Activated CD4-positive, alpha-beta T cell treated with anti-CD3 and anti-CD28 coated beads for 48 hours (primary cell): ENCODE measurements at regions not wholly inside any gene's neighbourhood (a gene's known extent, or its start where the extent isn't known, plus 50 kb on each side); places are given as distances from the start of the nearest gene placed in this dataset.
"Not testable (repeated sequence)": the region's sequence is repeated elsewhere in the genome, so short reads cannot be mapped to it uniquely, and the experiment has no call there.

ENCODE experiments used
- DNase-seq: peaks from one replicate; pipeline ENCODE4 v3.0.0-alpha.2; 2020

DNA sequence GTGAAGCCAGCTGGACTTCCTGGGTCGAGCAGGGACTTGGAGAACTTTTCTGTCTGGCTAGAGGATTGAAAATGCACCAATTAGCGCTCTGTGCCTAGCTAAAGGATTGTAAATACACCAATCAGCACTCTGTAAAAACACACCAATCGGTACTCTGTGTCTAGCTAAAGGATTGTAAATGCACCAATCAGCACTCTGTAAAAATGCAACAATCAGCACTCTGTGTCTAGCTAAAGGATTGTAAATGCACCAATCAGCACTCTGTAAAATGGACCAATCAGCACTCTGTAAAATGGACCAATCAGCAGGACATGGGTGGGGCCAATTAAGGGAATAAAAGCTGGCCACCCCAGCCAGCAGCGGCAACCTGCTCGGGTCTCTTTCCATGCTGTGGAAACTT is 97.3 kb upstream of the GALNT15 start:
- DNase-seq, result not testable (repeated sequence)

DNA sequence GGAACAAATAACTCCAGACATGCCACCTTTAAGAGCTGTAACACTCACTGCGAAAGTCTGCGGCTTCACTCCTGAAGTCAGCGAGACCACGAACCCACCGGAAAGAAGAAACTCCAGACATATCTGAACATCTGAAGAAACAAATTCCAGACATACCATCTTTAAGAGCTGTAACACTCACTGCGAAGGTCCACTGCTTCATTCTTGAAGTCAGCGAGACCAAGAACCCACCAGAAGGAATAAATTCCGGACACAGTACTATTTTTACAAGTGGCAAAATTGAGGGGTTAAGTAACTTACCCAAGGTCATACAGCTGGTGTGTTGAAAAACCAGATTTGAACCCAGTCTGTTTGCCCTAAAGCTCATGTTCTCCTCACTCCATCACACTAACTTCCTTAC is 96.8 kb upstream of the GALNT15 start:
- not testable (repeated sequence) for DNase-seq

DNA sequence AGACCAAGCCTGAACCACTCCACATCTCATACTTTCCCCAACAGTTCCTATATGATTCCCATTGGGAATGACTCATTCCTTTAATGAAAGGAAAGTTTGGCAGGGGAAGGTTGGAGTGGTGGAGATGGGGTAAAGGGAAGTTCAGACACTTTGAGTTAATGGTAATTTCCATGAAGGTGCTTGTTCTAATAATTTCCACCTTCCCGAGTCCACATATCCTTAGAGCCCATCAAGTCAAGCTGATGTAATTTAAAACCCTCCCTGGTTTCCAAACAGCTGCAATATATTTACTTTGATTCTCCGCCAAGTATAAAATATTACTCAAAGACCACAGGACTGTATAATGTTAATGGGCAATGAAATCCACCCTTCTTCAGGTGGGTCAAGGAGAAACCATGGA is 95.0 kb upstream of the GALNT15 start:
- DNase-seq, result no peak

DNA sequence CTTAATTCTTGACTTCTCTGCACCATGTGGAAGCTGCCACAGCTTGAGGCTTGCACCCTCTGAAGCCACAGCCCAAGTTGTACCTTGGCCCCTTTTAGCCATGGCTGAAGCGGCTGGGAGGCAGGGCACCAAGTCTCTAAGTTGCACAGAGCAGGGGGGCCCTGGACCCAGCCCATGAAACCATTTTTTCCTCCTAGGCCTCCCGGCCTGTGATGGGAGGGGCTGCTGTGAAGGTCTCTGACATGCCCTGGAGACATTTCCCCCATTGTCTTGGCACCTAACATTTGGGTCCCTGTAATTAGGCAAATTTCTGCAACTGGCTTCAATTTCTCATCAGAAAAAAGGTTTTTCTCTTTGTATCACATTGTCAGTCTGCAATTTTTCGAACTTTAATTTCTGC is 92.8 kb upstream of the GALNT15 start:
- no peak for DNase-seq

DNA sequence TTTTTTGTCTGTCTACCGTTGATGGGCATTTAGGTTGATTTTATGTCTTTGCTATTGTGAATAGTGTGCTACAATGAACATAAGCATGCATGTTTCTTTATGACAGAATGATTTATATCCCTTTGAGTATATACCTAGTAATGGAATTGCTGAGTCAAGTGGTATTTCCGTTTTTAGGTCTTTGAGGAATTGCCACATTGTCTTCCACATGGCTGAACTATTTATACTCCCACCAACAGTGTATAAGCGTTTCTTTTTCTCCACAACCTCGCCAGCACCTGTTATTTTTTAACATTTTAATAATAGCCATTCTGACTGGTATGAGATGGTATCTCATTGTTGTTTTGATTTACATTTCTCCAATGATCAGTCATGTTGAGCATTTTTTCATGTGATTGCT is 89.6 kb upstream of the GALNT15 start:
- DNase-seq, result no peak

GRCh38 chr3:16085410-16085809 is 89.1 kb upstream of the GALNT15 start:
- no peak for DNase-seq

- no peak for DNase-seq
Measured at GRCh38 chr3:16085884-16086608, 88.4 kb upstream of the GALNT15 start.

DNA sequence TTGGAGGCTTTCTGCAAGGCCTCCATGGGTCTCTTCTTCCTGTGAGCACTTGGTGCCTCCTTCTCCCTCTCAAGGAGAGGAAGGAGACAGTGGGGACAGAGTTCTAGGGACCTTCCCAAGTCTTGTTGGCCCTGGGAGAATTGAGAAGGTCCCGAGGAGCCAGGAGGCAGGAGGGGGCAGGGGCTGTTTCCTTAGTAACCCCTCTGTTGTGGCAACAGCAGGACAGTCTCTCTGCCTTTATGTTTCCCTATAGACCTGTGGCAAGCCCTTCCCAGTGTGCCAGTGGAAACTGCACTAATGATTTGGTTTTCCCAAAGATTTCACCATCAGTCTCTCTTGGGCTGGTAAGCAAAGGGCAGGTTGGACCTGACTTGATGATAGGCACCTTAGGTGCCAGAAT is 87.8 kb upstream of the GALNT15 start:
- DNase-seq, result no peak

DNA sequence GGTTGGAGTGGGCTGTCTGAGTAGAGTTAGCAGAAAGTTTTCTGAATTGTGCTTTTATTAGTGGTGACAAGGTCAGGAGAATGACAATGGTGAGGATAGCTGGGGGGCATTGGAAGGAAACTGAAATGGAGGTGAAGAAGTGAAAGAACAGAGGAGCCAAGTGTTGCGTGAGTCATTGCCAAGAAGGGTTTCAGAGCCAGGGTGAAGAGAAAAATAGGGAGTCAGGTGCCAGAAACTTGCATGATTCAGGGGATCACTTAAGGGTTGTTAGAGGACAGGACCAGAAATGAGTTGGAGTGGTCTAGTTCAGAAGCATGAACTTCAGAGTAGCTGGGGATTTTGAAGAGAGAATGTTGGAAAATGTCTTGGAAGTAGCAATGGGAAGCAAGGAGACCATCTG is 86.0 kb upstream of the GALNT15 start:
- no peak for DNase-seq

- DNase-seq, result no peak
Measured at GRCh38 chr3:16089521-16089920, 85.0 kb upstream of the GALNT15 start.

DNA sequence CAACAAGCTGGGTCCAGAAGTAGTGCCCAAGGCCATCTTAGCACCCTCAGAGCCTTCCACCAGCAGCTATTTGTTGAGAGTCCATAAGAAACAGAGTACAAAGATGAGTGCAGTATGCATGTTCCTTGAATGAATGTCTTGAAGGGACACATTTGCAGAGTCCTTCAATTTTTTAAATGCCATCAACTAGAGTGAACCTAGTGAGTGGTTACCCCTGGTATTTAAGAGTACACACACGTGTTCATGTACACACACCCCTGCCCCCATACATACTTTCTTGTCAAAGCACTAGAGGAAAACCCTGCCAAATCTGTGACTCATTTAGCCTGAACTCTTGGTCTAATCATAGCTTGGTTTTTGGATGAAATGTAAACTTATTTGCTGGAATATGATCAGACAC is 84.5 kb upstream of the GALNT15 start:
- no peak for DNase-seq

GRCh38 chr3:16090706-16091105 is 83.8 kb upstream of the GALNT15 start:
- DNase-seq, result no peak

GRCh38 chr3:16092923-16093322 is 81.6 kb upstream of the GALNT15 start:
- no peak for DNase-seq

DNA sequence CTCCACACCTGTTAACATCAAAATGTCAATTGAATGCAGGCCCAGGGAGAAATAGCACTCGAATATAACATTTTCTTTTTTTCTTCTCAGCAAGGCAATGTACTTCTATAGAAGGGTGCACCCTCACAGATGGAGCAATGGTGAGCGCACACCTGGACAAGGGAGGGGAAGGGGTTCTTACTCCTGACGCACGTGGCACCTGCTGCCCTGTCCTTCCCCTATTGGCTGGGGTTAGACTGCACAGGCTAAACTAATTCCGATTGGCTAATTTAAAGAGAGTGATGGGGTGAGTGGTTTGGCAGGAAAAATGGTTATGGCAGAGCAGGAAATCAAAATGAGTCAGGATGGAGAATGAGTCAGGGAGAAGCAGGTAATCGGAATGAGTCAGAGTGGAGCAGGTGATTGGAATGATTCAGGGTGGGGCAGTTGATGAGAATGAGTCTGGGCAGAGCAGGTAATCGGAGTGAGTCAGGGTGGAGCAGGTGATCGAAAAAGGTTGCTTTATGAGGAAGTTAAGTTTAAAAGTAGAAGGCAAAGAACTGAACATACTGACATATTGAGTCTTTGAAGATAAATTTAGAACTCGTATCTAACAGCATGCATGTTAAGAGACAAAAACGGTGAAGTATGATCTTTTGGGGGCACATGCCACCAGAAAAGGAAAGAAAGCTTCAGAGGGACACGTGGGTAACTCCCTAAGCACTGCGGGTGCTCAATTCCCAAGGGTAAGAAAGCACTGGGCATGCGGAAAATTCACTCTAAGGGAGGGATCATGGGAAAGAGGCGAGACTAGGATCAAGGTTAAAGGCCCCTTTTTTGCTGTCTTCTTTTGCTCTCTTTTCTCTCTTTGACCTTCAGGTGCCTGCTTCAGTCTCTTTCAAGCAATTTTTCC is 72.9 kb upstream of the GALNT15 start:
- peak; percentile 24 for DNase-seq

- DNase-seq, result no peak
Measured at GRCh38 chr3:16102187-16102561, 72.3 kb upstream of the GALNT15 start.

DNA sequence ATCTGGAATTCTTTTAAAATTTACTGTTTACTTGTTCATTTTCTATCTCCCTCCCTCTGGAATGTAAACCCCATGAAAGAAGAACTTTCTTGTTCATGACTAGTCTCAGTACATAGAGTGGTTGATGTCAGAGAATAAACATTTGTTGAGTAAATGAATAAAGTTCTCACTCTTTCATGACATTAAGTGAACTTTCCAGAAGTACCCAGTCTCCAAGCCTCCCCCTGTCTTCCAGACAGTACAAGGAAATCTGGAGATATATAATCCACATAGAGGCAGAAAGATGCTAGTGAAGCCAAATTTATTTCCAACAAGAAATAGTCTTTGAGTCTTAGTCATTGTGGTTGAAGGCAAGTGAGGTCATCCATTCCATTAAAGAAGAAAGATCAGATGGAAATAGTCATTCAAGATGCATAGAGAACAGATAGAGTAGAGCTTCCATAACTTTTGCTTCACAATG is 71.5 kb upstream of the GALNT15 start:
- DNase-seq, result no peak

GRCh38 chr3:16103472-16103871 is 71.0 kb upstream of the GALNT15 start:
- no peak for DNase-seq

DNA sequence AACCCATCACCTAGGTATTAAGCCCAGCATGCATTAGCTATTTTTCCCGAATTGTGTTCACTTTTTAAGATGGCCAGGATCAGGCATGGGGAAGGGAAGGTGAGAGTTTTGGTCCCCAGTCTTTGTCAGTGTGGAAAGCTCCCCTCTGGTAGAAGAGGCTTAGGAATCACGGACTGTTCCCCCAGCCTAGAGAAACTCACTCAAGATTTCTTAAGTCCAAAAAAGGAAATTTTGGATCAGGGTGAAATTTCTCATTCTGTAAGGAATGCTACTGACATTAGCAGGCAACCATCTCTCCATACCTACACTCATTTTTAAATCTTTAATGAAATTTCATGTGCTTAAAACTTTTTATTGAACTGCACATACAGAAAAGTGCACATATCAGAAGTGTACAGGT is 70.3 kb upstream of the GALNT15 start:
- DNase-seq, result no peak

DNA sequence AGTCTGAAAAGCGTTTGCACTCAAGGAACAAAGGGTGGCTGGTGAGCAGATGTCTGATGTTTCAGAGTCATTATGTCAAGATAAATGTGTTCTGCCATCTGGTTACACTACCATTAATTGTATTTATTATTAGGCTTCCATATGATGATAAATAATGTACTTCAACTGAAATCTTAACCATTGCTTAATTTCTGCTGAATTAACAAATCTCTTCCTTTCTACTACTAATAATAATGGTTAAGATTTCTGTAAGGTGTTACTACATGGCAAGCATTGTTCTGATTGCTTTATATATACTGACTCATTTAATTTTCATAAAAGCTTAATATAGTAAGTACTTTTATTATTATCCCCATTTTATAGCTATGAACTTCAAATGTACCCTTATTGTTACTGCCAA is 68.4 kb upstream of the GALNT15 start:
- DNase-seq, result no peak

DNA sequence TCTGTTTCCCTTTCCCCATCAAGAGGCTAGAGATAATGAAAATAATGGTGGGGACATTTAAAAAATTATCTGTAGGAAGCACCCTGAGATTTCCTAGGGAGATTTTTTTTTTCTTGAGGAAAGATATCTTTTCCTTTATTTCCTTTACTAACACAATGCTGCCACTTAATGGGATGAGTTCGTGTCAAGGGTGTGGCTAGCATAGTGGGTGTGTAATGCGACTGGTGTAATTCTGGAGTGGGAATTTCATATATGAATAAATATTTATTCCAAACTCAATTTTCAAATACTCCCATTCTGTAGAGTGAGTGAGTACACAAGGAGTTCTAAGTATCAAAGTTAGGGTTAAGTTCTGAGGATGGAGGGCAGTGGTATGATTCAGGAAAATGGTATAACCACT is 66.1 kb upstream of the GALNT15 start:
- no peak for DNase-seq

GRCh38 chr3:16109929-16110328 is 64.6 kb upstream of the GALNT15 start:
- no peak for DNase-seq

DNA sequence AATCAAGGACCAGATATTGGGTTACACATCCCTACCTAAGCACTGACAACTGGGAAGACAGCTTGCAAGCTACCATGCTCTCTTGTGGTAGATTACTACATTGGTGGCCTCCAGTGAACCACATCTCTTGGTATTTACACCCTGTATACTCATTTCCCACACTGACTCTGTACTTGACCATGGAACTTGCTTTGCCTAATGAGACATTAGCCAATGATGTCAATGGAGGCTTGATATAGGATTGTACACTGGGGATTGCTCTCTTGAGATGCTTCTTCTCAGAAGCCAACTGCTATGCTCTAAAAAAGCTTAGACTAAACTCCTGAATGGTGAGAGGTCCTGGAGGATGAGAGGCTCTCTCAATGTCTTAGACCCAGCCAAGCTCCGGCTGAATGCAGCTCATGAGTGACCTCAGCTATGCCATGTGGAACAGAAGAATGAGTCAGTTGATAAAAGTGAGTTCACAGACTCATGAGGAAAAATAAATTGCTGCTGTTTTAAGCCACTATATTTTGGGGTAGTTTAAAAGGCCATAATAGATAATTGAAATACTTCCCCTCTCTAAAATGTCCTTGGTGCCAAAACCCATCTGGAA is 61.5 kb upstream of the GALNT15 start:
- no peak for DNase-seq

DNA sequence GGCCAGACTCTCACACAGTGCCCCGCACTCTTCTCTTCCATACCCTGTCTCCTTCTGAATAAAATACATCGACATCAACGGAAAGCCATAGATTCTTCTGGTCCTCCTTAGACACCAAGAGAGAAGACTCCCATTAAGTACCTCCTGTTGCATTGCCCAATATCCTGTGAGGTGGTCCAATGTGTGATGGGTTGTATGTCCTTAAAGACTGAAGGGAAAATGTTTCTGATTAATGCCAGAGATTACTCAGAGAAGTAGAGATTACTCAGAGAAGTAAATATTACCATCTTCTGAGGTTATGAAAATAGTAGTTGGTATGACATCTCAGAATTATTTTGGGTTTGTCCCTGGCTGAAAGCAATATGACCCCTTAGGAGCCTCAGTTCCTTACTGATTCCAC is 60.8 kb upstream of the GALNT15 start:
- DNase-seq, result no peak

DNA sequence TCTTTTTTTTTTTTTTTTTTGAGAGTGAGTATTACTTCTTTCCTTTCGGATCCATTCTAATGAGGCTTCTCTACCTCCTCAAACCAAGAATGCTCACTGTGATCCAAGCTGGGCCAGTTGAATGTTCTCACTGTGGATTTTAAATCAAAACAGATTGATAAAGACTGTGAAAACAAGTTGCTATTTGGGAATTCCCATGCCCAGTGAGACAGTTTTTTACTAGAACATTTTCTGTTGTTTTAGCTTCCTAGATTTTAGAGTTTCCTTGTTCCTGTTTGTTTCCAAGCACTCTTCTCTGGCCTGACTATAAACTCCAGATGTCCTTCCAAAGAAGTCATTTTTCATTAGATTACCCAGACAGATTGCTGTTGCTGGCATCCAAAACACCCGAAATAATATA is 60.1 kb upstream of the GALNT15 start:
- no peak for DNase-seq
